ENCODE measurements at regions not wholly inside any gene's neighbourhood (a gene's known extent, or its start where the extent isn't known, plus 50 kb on each side); places are given as distances from the start of the nearest gene placed in this dataset.

- TF ChIP-seq CTCF (IDR thresholded peaks at IDR 0.05) (no peak), AFF4 (CRISPR knock-in tag; IDR thresholded peaks at IDR 0.05; ENCODE audit: borderline replicate concordance) (no peak)
Observed at GRCh38 chr7:14071045-14071444, 81.6 kb upstream of the ETV1 start.
